HFF-Myc (cell line): ENCODE measurements at regions not wholly inside any gene's neighbourhood (a gene's known extent, or its start where the extent isn't known, plus 50 kb on each side); places are given as distances from the start of the nearest gene placed in this dataset.

Source experiments
- DNase-seq: peaks from one replicate; pipeline ENCODE4 v3.0.0-alpha.2; 2011; ENCODE audit warnings: low read depth; ENCODE audit errors: extremely low read depth
- H3K4me3 ChIP-seq: replicated peaks from 2 replicates; pipeline ENCODE4 v1.5.1; 2011; ENCODE audit warnings: low read depth, mild to moderate bottlenecking, control low read depth, low read length
- CTCF ChIP-seq: IDR thresholded peaks from 2 replicates; pipeline ENCODE4 v1.5.1; 2012; ENCODE audit warnings: mild to moderate bottlenecking, low read depth, low read length, control low read depth; ENCODE audit errors: missing control alignments

DNA sequence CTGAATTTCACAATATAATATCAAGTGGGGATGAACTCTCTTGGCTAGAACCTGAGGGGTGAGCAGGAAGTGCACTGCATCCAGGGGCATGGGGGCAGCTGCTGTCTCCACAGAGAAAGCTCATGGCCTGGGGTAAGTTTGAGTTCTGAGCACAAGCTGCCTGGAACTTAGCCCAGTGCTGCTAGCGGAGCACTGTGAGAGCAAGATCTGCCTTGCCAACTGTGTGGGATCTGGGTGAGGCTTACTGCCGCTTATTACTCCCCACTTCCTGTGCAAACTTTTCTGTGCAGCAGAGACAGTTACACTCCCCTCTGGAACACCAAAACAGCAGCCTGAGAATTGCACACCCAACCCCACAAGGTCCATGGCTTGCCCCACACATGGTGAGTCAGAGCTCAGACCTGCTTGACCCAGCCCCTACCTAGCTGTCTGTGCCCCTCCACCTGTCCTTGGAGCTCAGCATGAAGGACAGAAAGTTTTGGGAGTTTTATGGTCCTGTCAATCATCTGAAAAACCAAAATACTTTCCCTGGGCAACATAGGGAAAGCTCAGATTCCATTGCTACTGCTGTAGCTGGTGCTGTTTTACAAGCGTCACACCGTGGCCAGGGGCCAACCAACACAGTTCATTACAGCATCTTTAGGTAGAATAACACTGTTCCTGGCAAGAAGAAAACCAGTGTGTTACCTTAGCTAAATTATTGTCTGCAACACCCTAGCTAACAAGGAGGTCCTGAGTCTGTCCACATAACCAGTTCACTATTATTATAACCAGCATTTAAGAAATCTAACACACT lies 762.1 kb upstream of the NEGR1 start:
- TF ChIP-seq CTCF, result no peak
- no peak overlapping the region for H3K4me3 ChIP-seq
- no peak for DNase-seq

DNA sequence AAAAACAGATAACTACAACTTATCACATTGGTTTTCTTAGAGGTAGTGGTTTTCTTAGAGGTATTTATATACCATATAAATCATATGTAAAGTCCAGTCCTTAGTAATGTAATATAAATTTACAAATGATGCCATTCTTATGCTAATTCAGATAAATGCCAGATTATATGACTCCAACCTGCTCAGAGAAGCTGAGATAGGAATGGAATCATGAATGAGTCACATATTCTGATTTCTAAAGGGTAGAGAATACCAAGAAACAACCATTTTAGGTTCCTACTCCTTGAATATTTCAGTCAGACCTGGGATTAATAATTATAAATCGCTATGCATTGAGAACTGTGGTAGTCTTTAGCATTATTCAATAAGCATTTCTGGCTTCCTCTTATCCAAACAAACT lies 760.1 kb upstream of the NEGR1 start:
- H3K4me3 ChIP-seq, result no peak overlapping the region
- TF ChIP-seq CTCF, result no peak
- no peak for DNase-seq

DNA sequence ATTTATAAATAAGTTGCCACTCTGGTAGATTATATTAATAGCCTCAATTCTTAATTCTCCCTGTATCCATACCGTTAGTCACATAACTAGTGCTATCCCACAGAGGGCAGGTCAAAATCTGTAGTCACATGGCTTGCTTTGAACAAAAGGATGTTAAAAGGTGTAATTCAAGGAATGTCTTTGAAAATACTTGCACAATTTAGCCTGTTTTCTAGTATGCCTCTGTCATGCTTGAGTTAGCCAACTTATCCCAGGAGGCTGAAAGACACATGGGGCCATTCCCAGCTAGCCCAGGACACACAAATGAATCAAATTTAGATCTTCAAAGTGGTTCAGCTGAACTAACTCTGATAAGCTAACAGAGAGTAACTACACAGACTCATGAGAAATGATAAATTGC lies 758.5 kb upstream of the NEGR1 start:
- no peak for DNase-seq
- H3K4me3 ChIP-seq, result no peak overlapping the region
- TF ChIP-seq CTCF, result no peak

- H3K4me3 ChIP-seq, result no peak overlapping the region
- no peak for TF ChIP-seq CTCF
- DNase-seq, result no peak
Observed at GRCh38 chr1:73034271-73034670, 751.9 kb upstream of the NEGR1 start.

DNA sequence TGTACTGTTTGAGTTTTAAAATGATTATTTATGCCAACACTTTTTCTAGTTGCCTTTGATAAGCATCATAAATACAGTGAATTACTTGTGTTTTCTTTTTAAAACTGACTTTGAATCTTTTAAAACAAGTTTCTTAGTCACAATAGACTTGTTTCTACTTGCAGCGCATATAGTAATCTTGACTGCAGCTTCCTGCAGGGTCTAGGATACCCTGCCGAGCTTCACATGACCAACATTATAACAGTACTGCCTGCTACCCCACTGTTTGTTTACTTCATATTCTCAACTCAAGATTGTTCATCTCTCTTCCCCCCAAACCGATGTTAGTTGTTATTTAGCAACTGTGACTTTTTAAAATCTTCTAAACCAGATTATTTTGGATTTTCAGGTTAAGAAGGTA lies 751.3 kb upstream of the NEGR1 start:
- no peak for DNase-seq
- no peak for TF ChIP-seq CTCF
- no peak overlapping the region for H3K4me3 ChIP-seq

GRCh38 chr1:73029571-73029970 lies 747.2 kb upstream of the NEGR1 start:
- H3K4me3 ChIP-seq, result no peak overlapping the region
- no peak for TF ChIP-seq CTCF
- DNase-seq, result no peak

GRCh38 chr1:73026114-73026513 lies 743.8 kb upstream of the NEGR1 start:
- no peak overlapping the region for H3K4me3 ChIP-seq
- no peak for DNase-seq
- no peak for TF ChIP-seq CTCF
